Bronchial epithelial cell (primary cell): ENCODE measurements at regions not wholly inside any gene's neighbourhood (a gene's known extent, or its start where the extent isn't known, plus 50 kb on each side); places are given as distances from the start of the nearest gene placed in this dataset.

Source experiments
- DNase-seq: peaks from one replicate; pipeline ENCODE4 v3.0.0-alpha.2; 2010; ENCODE audit warnings: low read depth
- FAIRE-seq: peaks from 2 replicates; lab custom pipeline; 2011; peaks lifted over from hg19 to GRCh38; lab: Jason Lieb, UNC
- H3K27me3 ChIP-seq: 2 replicates; pipeline ENCODE4 v1.5.1; 2011; ENCODE audit warnings: low read length; ENCODE audit not compliant: control insufficient read depth, insufficient read depth
- H3K36me3 ChIP-seq: 2 replicates; pipeline ENCODE4 v1.5.1; 2011; ENCODE audit warnings: low read length; ENCODE audit not compliant: control insufficient read depth, insufficient read depth
- H3K4me3 ChIP-seq: 2 replicates; pipeline ENCODE4 v1.5.1; 2011; ENCODE audit warnings: mild to moderate bottlenecking, low read depth, low read length, control low read depth
- CTCF ChIP-seq: IDR thresholded peaks from 2 replicates; pipeline ENCODE4 v1.5.1; 2011; ENCODE audit warnings: mild to moderate bottlenecking, moderate library complexity, low read length, control low read depth, inconsistent platforms; ENCODE audit not compliant: insufficient read depth, severe bottlenecking

GRCh38 chr10:32153931-32154330, 97.7 kb upstream of the KIF5B start:
- no peak for FAIRE-seq
- no peaks in the 10 kb centered on the region for H3K36me3 ChIP-seq
- DNase-seq, result no peak
- H3K27me3 ChIP-seq, result no peaks in the 10 kb centered on the region
- no peak for TF ChIP-seq CTCF
- no peak overlapping the region for H3K4me3 ChIP-seq

- no peak for TF ChIP-seq CTCF
- FAIRE-seq (no peak), DNase-seq (no peak)
- H3K27me3 ChIP-seq, result no peaks in the 10 kb centered on the region
- H3K4me3 ChIP-seq, result no peak overlapping the region
- H3K36me3 ChIP-seq, result no peaks in the 10 kb centered on the region
Measured at GRCh38 chr10:32153252-32153651, 97.0 kb upstream of the KIF5B start.

- no peak for TF ChIP-seq CTCF
- H3K36me3 ChIP-seq, result no peaks in the 10 kb centered on the region
- peak; percentile 41 for DNase-seq
- no peak overlapping the region for H3K4me3 ChIP-seq
- H3K27me3 ChIP-seq, result no peaks in the 10 kb centered on the region
- no peak for FAIRE-seq
Measured at GRCh38 chr10:32151871-32152270, 95.6 kb upstream of the KIF5B start.

- no peaks in the 10 kb centered on the region for H3K36me3 ChIP-seq
- no peaks in the 10 kb centered on the region for H3K27me3 ChIP-seq
- no peak overlapping the region for H3K4me3 ChIP-seq
- DNase-seq, result no peak
- no peak for TF ChIP-seq CTCF
- FAIRE-seq, result no peak
Measured at GRCh38 chr10:32150532-32151101, 94.4 kb upstream of the KIF5B start.

GRCh38 chr10:32149252-32149955, 93.2 kb upstream of the KIF5B start:
- DNase-seq (peak; percentile 95), FAIRE-seq (no peak)
- H3K4me3 ChIP-seq, result no peak overlapping the region
- no peak for TF ChIP-seq CTCF
- no peaks in the 10 kb centered on the region for H3K36me3 ChIP-seq
- H3K27me3 ChIP-seq, result no peaks in the 10 kb centered on the region
